PC-3 (cell line): ENCODE measurements at regions not wholly inside any gene's neighbourhood (a gene's known extent, or its start where the extent isn't known, plus 50 kb on each side); places are given as distances from the start of the nearest gene placed in this dataset.

Experiments
- EZH2 ChIP-seq: fragments of 300-600 bp; sonication (generic); IDR thresholded peaks from one replicate; pipeline ENCODE4 v1.6.1; 2017; ENCODE audit warnings: antibody characterized with exemption, mild to moderate bottlenecking, low read length; ENCODE audit not compliant: unreplicated experiment
- EZH2phosphoT487 ChIP-seq: fragments of 300-600 bp; sonication (generic); IDR thresholded peaks from 2 replicates; pipeline ENCODE4 v1.6.1; 2018; ENCODE audit warnings: mild to moderate bottlenecking, antibody characterized with exemption, low read length, borderline replicate concordance
- TF ChIP-seq, protein P1 (sequence below): fragments of 300-600 bp; sonication (generic); conservative IDR thresholded peaks from 2 replicates; pipeline ENCODE4 v1.5.1; 2017; ENCODE audit warnings: antibody characterized with exemption, low read depth, mild to moderate bottlenecking, low read length

DNA sequence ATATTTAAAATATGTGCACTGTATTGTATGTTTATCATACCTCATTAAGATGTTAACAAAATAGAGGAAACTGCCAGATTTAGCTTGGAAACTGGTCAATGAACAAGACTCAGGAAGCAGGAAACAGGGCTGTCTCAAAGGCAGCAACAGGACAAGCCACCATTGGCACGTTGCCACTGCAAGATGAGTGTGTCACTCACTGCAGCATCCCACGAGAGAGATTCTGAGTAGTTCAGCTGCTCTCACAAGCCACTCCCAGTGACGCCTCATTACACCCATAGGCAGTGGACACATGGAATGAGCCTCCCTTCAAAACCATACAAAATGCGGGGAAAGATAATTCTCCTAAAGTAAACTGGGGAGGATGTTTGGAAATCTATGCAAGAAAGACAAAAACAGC, 181.9 kb upstream of the DLGAP1 start:
- TF ChIP-seq, protein P1, sequence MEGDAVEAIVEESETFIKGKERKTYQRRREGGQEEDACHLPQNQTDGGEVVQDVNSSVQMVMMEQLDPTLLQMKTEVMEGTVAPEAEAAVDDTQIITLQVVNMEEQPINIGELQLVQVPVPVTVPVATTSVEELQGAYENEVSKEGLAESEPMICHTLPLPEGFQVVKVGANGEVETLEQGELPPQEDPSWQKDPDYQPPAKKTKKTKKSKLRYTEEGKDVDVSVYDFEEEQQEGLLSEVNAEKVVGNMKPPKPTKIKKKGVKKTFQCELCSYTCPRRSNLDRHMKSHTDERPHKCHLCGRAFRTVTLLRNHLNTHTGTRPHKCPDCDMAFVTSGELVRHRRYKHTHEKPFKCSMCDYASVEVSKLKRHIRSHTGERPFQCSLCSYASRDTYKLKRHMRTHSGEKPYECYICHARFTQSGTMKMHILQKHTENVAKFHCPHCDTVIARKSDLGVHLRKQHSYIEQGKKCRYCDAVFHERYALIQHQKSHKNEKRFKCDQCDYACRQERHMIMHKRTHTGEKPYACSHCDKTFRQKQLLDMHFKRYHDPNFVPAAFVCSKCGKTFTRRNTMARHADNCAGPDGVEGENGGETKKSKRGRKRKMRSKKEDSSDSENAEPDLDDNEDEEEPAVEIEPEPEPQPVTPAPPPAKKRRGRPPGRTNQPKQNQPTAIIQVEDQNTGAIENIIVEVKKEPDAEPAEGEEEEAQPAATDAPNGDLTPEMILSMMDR: no peak
- TF ChIP-seq EZH2 (no peak), EZH2phosphoT487 (no peak)
